ENCODE measurements at regions not wholly inside any gene's neighbourhood (a gene's known extent, or its start where the extent isn't known, plus 50 kb on each side); places are given as distances from the start of the nearest gene placed in this dataset.

DNA sequence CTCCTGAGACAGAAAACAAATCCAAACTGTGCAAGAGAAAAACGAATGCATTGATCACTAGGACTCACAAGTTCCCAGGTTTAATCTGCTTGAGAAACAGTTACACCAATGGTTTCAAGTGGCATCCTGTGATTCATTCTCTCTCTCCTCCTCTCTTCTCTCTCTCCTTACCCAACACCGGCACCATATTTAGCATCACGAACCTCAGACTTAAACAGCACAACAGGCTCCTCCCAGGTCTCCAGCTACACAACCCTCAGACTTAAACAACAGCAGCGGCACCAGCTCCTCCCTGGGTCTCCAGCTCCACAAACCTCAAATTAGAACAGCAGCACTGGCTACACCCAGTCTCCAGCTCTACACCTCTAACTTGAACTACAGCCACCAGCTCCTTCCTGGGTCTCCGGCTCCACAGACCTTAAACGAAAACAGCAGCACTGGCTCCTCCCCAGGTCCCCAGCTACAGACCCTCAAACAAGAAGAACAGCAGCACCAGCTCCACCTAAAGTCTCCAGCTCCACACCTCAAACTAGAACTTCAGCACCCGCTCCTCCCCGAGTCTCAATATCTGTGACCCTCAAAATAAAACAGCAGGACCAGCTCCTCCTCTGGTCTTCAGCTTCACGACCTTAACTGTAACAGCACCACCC lies 355.9 kb downstream of the PREX1 start:
- TF ChIP-seq TAF1 (IDR thresholded peaks at IDR 0.05; ENCODE audit: low read depth) (no peak), NFIC (IDR thresholded peaks at IDR 0.05) (no peak), YY1 (IDR thresholded peaks at IDR 0.05; ENCODE audit: low read depth) (no peak)
- TF ChIP-seq, protein P1, sequence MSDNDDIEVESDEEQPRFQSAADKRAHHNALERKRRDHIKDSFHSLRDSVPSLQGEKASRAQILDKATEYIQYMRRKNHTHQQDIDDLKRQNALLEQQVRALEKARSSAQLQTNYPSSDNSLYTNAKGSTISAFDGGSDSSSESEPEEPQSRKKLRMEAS (IDR thresholded peaks at IDR 0.05) = no peak
- TF ChIP-seq, protein P2, sequence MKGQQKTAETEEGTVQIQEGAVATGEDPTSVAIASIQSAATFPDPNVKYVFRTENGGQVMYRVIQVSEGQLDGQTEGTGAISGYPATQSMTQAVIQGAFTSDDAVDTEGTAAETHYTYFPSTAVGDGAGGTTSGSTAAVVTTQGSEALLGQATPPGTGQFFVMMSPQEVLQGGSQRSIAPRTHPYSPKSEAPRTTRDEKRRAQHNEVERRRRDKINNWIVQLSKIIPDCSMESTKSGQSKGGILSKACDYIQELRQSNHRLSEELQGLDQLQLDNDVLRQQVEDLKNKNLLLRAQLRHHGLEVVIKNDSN (IDR thresholded peaks at IDR 0.05) = no peak

Data from Ishikawa (cell line).